ENCODE measurements at regions not wholly inside any gene's neighbourhood (a gene's known extent, or its start where the extent isn't known, plus 50 kb on each side); places are given as distances from the start of the nearest gene placed in this dataset.

- no peak for DNase-seq (ENCODE audit: low spot score)
These were observed 1066.1 kb upstream of the SORCS1 start for GRCh38 chr10:108230478-108231170.

GRCh38 chr10:108208732-108209131 is 1044.2 kb upstream of the SORCS1 start:
- no peak for DNase-seq (ENCODE audit: low spot score)

GRCh38 chr10:108208038-108208437 is 1043.5 kb upstream of the SORCS1 start:
- no peak for DNase-seq (ENCODE audit: low spot score)

- no peak for DNase-seq (ENCODE audit: low spot score)
These were observed 1040.2 kb upstream of the SORCS1 start for GRCh38 chr10:108204528-108205305.

GRCh38 chr10:108203905-108204527 is 1039.5 kb upstream of the SORCS1 start:
- DNase-seq (ENCODE audit: low spot score) = no peak

- no peak for DNase-seq (ENCODE audit: low spot score)
These were observed 1023.0 kb upstream of the SORCS1 start for GRCh38 chr10:108187408-108188012.

GRCh38 chr10:108184114-108184513 is 1019.6 kb upstream of the SORCS1 start:
- no peak for DNase-seq (ENCODE audit: low spot score)

GRCh38 chr10:108180878-108181277 is 1016.4 kb upstream of the SORCS1 start:
- no peak for DNase-seq (ENCODE audit: low spot score)

GRCh38 chr10:108169846-108170245 is 1005.3 kb upstream of the SORCS1 start:
- no peak for DNase-seq (ENCODE audit: low spot score)

GRCh38 chr10:108167766-108168165 is 1003.3 kb upstream of the SORCS1 start:
- DNase-seq (ENCODE audit: low spot score) = no peak

- DNase-seq (ENCODE audit: low spot score) = no peak
These were observed 1001.9 kb upstream of the SORCS1 start for GRCh38 chr10:108166401-108166800.

GRCh38 chr10:108147346-108147745 is 982.8 kb upstream of the SORCS1 start:
- no peak for DNase-seq (ENCODE audit: low spot score)

GRCh38 chr10:108141064-108141463 is 976.6 kb upstream of the SORCS1 start:
- DNase-seq (ENCODE audit: low spot score) = no peak

GRCh38 chr10:108132303-108132702 is 967.8 kb upstream of the SORCS1 start:
- no peak for DNase-seq (ENCODE audit: low spot score)

GRCh38 chr10:108130575-108130974 is 966.1 kb upstream of the SORCS1 start:
- DNase-seq (ENCODE audit: low spot score) = no peak

GRCh38 chr10:108112218-108112617 is 947.7 kb upstream of the SORCS1 start:
- DNase-seq (ENCODE audit: low spot score) = no peak

GRCh38 chr10:108104551-108105156 is 940.1 kb upstream of the SORCS1 start:
- no peak for DNase-seq (ENCODE audit: low spot score)

- DNase-seq (ENCODE audit: low spot score) = no peak
These were observed 932.8 kb upstream of the SORCS1 start for GRCh38 chr10:108097258-108097657.

GRCh38 chr10:108095932-108096925 is 931.7 kb upstream of the SORCS1 start:
- no peak for DNase-seq (ENCODE audit: low spot score)

GRCh38 chr10:108090476-108091215 is 926.1 kb upstream of the SORCS1 start:
- DNase-seq (ENCODE audit: low spot score) = no peak

All from ecto neural progenitor cell (in vitro differentiated cells).